ENCODE measurements at regions not wholly inside any gene's neighbourhood (a gene's known extent, or its start where the extent isn't known, plus 50 kb on each side); places are given as distances from the start of the nearest gene placed in this dataset.

- TF ChIP-seq AR (CRISPR knock-in tag; IDR thresholded peaks at IDR 0.05) (no peak), JAZF1 (CRISPR knock-in tag; IDR thresholded peaks at IDR 0.05) (no peak), ATF1 (CRISPR knock-in tag; IDR thresholded peaks at IDR 0.05) (no peak), ZNF396 (CRISPR knock-in tag; IDR thresholded peaks at IDR 0.05; ENCODE audit: borderline replicate concordance) (no peak), PRDM15 (CRISPR knock-in tag; IDR thresholded peaks at IDR 0.05) (no peak), GTF2I (CRISPR knock-in tag; conservative IDR thresholded peaks at IDR 0.05) (no peak), ZNF263 (CRISPR knock-in tag; IDR thresholded peaks at IDR 0.05; ENCODE audit: low read depth) (no peak), RELA (CRISPR knock-in tag; IDR thresholded peaks at IDR 0.05; ENCODE audit: borderline replicate concordance) (no peak), TP53 (CRISPR knock-in tag; IDR thresholded peaks at IDR 0.05) (no peak), SMAD4 (CRISPR knock-in tag; IDR thresholded peaks at IDR 0.05) (no peak)
These were observed 255.2 kb upstream of the CD180 start (continued) for GRCh38 chr5:67451640-67452279.

GRCh38 chr5:67447732-67448131 lies 251.1 kb upstream of the CD180 start:
- DNase-seq (ENCODE audit: low spot score) (no peak), ATAC-seq (no peak)
- H3K27ac Mint-ChIP-seq, result no peak overlapping the region
- TF ChIP-seq ZBTB43 (CRISPR knock-in tag; IDR thresholded peaks at IDR 0.05) (no peak), ZNF512 (CRISPR knock-in tag; IDR thresholded peaks at IDR 0.05; ENCODE audit: borderline replicate concordance) (0 out of 2 replicates have a peak, but pooled peaks have one; percentile 34), RELA (CRISPR knock-in tag; IDR thresholded peaks at IDR 0.05; ENCODE audit: borderline replicate concordance) (no peak), E2F1 (CRISPR knock-in tag; IDR thresholded peaks at IDR 0.05) (no peak)
- no peaks in the 10 kb centered on the region for H3K36me3 Mint-ChIP-seq
- ChIA-PET POLR2A (no interaction called here), CTCF (no interaction called here)
- H3K9me3 Mint-ChIP-seq, result no peaks in the 10 kb centered on the region
- no peak overlapping the region for H3K4me3 Mint-ChIP-seq
- H3K27me3 Mint-ChIP-seq (ENCODE audit: low read depth), result no peaks in the 10 kb centered on the region
- H3K4me1 Mint-ChIP-seq, result no peaks in the 10 kb centered on the region

Measured in WTC11 (cell line).